ENCODE measurements at regions not wholly inside any gene's neighbourhood (a gene's known extent, or its start where the extent isn't known, plus 50 kb on each side); places are given as distances from the start of the nearest gene placed in this dataset.

DNA sequence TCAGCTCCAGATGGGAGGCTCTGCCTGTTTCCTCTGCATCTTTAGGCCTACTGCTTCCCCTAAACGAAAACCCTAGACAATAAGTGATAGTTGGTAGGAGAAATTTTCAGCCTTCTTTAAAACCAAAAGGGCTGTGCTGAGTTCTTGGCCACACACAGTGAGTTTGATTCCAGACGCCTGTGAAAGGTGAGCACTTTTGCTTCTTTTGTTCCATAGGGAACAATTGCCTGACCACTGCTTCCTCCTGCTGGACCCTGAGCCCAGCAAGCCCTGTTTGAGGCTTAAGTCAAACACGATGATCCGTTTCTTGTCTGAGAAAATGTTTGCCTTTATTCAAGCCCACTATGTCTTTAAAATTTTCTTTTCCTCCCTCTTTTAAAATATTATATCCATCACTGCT, 493.9 kb downstream of the ZIC1 start:
- intact Hi-C loops (cut with micrococcal nuclease; ENCODE audit: unreplicated experiment) (no loop called here), in situ Hi-C loops (cut with HindIII; ENCODE audit: low pct_unique_long_range_greater_than_20kb, low sequenced_read_pairs) (no loop called here)
- no peak overlapping the region for H3K4me3 ChIP-seq (ENCODE audit: low read depth in 2 of 2, low read length in 2 of 2)
- no peaks in the 10 kb centered on the region for H3K9me3 ChIP-seq (ENCODE audit: control insufficient read depth, insufficient read depth, low read depth, low read length)
- H3K4me1 ChIP-seq (ENCODE audit: control insufficient read depth, insufficient read depth, low read length) = no peaks in the 10 kb centered on the region
- H3K36me3 ChIP-seq (ENCODE audit: control insufficient read depth, insufficient read depth, low read length) = no peaks in the 10 kb centered on the region
- CTCF ChIA-PET = no interaction called here
- TF ChIP-seq POLR2AphosphoS5 (IDR thresholded peaks at IDR 0.05; ENCODE audit: low read depth, low read length) = no peak
- TF ChIP-seq, protein P1, sequence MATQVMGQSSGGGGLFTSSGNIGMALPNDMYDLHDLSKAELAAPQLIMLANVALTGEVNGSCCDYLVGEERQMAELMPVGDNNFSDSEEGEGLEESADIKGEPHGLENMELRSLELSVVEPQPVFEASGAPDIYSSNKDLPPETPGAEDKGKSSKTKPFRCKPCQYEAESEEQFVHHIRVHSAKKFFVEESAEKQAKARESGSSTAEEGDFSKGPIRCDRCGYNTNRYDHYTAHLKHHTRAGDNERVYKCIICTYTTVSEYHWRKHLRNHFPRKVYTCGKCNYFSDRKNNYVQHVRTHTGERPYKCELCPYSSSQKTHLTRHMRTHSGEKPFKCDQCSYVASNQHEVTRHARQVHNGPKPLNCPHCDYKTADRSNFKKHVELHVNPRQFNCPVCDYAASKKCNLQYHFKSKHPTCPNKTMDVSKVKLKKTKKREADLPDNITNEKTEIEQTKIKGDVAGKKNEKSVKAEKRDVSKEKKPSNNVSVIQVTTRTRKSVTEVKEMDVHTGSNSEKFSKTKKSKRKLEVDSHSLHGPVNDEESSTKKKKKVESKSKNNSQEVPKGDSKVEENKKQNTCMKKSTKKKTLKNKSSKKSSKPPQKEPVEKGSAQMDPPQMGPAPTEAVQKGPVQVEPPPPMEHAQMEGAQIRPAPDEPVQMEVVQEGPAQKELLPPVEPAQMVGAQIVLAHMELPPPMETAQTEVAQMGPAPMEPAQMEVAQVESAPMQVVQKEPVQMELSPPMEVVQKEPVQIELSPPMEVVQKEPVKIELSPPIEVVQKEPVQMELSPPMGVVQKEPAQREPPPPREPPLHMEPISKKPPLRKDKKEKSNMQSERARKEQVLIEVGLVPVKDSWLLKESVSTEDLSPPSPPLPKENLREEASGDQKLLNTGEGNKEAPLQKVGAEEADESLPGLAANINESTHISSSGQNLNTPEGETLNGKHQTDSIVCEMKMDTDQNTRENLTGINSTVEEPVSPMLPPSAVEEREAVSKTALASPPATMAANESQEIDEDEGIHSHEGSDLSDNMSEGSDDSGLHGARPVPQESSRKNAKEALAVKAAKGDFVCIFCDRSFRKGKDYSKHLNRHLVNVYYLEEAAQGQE (IDR thresholded peaks at IDR 0.05; ENCODE audit: insufficient read depth in 1 of 2, low read depth in 2 of 2, low read length in 1 of 2) = no peak
- TF ChIP-seq SIN3A (IDR thresholded peaks at IDR 0.05; ENCODE audit: borderline replicate concordance, insufficient read depth, low read depth, low read length) = no peak
- TF ChIP-seq TCF7L2 (IDR thresholded peaks at IDR 0.05; ENCODE audit: low read depth, low read length) = no peak
- TF ChIP-seq, protein P2, sequence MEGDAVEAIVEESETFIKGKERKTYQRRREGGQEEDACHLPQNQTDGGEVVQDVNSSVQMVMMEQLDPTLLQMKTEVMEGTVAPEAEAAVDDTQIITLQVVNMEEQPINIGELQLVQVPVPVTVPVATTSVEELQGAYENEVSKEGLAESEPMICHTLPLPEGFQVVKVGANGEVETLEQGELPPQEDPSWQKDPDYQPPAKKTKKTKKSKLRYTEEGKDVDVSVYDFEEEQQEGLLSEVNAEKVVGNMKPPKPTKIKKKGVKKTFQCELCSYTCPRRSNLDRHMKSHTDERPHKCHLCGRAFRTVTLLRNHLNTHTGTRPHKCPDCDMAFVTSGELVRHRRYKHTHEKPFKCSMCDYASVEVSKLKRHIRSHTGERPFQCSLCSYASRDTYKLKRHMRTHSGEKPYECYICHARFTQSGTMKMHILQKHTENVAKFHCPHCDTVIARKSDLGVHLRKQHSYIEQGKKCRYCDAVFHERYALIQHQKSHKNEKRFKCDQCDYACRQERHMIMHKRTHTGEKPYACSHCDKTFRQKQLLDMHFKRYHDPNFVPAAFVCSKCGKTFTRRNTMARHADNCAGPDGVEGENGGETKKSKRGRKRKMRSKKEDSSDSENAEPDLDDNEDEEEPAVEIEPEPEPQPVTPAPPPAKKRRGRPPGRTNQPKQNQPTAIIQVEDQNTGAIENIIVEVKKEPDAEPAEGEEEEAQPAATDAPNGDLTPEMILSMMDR (IDR thresholded peaks at IDR 0.05) = no peak
- POLR2A ChIA-PET = no interaction called here
- DNase-seq (ENCODE audit: low read depth, low spot score) (no peak), ATAC-seq (no peak)
- no peak overlapping the region for H3K27ac ChIP-seq (ENCODE audit: low read length)
- no TSS peak for BruUV-seq (replicated peaks)
- H3K27me3 ChIP-seq (ENCODE audit: control insufficient read depth, insufficient read depth, low read length) = no peaks in the 10 kb centered on the region

DNA sequence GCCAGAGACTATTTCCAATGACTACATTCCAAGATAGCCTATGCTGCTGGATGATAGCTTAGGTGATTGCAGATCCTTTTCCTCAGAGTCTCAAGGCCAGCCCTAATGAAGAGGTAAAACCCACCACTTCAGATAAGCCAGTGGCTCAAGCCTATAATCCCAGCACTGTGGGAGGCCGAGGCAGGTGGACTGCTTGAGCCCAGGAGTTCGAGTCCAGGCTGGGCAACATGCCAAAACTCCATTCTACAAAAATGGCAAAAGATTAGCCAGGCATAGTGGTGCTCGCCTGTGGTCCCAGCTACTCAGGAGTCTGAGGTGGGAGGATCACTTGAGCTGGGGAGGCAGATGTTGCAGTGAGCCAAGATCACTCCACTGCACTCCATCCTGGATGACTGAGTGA, 495.3 kb downstream of the ZIC1 start:
- TF ChIP-seq TCF7L2 (IDR thresholded peaks at IDR 0.05; ENCODE audit: low read depth, low read length) (no peak), SIN3A (IDR thresholded peaks at IDR 0.05; ENCODE audit: borderline replicate concordance, insufficient read depth, low read depth, low read length) (no peak), POLR2AphosphoS5 (IDR thresholded peaks at IDR 0.05; ENCODE audit: low read depth, low read length) (no peak)
- TF ChIP-seq, protein P2 (IDR thresholded peaks at IDR 0.05) = no peak
- TF ChIP-seq, protein P1 (IDR thresholded peaks at IDR 0.05; ENCODE audit: insufficient read depth in 1 of 2, low read depth in 2 of 2, low read length in 1 of 2) = no peak
- intact Hi-C loops (cut with micrococcal nuclease; ENCODE audit: unreplicated experiment) = no loop called here

More for the DNA sequence above, 495.3 kb downstream of the ZIC1 start:
- Histone ChIP-seq H3K4me1 (ENCODE audit: control insufficient read depth, insufficient read depth, low read length) (no peaks in the 10 kb centered on the region), H3K27me3 (ENCODE audit: control insufficient read depth, insufficient read depth, low read length) (no peaks in the 10 kb centered on the region), H3K4me3 (ENCODE audit: low read depth in 2 of 2, low read length in 2 of 2) (no peak overlapping the region), H3K9me3 (ENCODE audit: control insufficient read depth, insufficient read depth, low read depth, low read length) (no peaks in the 10 kb centered on the region), H3K27ac (ENCODE audit: low read length) (no peak overlapping the region), H3K36me3 (ENCODE audit: control insufficient read depth, insufficient read depth, low read length) (no peaks in the 10 kb centered on the region)
- DNase-seq (ENCODE audit: low read depth, low spot score) = no peak
- no peak for ATAC-seq
- ChIA-PET POLR2A (no interaction called here), CTCF (no interaction called here)
- BruUV-seq (replicated peaks) = no TSS peak
- in situ Hi-C loops (cut with HindIII; ENCODE audit: low pct_unique_long_range_greater_than_20kb, low sequenced_read_pairs) = no loop called here

Measured in Panc1 (cell line).